Epithelial cell of proximal tubule (primary cell): ENCODE measurements at regions not wholly inside any gene's neighbourhood (a gene's known extent, or its start where the extent isn't known, plus 50 kb on each side); places are given as distances from the start of the nearest gene placed in this dataset.

Experiments used
- DNase-seq: peaks from one replicate; pipeline ENCODE4 v3.0.0-alpha.2; 2011; ENCODE audit warnings: low read depth
- H3K4me3 ChIP-seq: 2 replicates; pipeline ENCODE4 v1.5.1; 2011; ENCODE audit warnings: low read depth, mild to moderate bottlenecking, low read length
- TF ChIP-seq, protein P1 (sequence below): conservative IDR thresholded peaks from 2 replicates; pipeline ENCODE4 v1.5.1; 2012; ENCODE audit warnings: low read depth, mild to moderate bottlenecking, low read length

DNA sequence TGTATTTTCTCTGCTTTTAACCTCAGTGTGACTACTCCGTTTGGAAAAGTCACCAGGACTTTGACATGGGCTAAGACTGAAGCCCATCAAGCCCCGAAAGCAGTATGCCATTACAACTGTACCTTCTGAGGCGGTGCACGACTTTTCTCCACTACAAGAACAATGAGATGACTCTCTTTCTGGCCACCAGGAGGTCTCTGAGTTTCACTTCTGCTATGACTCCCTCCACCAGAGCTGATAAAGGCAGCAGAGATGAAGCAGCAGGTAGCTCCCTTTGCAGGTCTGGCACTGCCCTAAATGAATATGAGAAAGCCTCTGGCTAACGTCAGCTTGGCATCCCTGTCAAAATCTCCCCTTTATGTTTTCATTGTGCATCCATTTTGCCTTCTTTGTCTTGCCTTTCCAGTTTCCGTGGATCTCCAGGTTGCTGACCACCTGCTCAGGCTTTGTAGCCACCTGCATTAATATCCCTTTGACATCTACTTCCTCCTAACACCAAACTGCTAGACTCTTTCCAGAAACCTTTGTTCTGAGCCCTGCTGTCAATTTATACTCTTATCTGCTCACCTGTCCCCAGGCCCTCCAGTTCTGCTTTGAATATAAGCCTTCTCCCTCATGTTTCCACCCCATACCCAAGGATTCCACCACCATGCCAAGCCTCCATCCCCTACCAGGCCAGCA, 221.7 kb downstream of the ZNF608 start:
- no peak for DNase-seq
- H3K4me3 ChIP-seq = no peak overlapping the region
- TF ChIP-seq, protein P1, sequence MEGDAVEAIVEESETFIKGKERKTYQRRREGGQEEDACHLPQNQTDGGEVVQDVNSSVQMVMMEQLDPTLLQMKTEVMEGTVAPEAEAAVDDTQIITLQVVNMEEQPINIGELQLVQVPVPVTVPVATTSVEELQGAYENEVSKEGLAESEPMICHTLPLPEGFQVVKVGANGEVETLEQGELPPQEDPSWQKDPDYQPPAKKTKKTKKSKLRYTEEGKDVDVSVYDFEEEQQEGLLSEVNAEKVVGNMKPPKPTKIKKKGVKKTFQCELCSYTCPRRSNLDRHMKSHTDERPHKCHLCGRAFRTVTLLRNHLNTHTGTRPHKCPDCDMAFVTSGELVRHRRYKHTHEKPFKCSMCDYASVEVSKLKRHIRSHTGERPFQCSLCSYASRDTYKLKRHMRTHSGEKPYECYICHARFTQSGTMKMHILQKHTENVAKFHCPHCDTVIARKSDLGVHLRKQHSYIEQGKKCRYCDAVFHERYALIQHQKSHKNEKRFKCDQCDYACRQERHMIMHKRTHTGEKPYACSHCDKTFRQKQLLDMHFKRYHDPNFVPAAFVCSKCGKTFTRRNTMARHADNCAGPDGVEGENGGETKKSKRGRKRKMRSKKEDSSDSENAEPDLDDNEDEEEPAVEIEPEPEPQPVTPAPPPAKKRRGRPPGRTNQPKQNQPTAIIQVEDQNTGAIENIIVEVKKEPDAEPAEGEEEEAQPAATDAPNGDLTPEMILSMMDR = peak; percentile 9

DNA sequence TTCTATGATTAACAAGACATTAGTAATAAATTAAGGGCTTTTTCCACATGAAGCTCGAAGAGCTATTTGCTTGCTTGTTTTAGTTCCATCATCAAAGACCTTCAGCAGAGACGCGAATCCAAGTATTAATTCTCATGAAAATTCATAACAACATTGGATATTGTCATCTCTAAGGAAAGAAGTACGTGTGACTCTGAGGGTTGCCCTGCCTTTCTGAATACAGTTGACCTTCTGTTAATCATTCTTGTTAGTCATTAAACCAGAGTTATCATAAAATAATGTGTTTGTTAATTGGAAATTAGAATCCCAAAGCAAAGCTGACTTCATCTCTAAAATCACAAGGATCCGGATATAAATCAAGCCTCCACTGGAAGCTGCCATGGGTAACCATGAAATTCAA, 222.5 kb downstream of the ZNF608 start:
- no peak for DNase-seq
- TF ChIP-seq, protein P1 = no peak
- no peak overlapping the region for H3K4me3 ChIP-seq

GRCh38 chr5:124522992-124523391, 223.4 kb downstream of the ZNF608 start:
- TF ChIP-seq, protein P1 = no peak
- DNase-seq = no peak

DNA sequence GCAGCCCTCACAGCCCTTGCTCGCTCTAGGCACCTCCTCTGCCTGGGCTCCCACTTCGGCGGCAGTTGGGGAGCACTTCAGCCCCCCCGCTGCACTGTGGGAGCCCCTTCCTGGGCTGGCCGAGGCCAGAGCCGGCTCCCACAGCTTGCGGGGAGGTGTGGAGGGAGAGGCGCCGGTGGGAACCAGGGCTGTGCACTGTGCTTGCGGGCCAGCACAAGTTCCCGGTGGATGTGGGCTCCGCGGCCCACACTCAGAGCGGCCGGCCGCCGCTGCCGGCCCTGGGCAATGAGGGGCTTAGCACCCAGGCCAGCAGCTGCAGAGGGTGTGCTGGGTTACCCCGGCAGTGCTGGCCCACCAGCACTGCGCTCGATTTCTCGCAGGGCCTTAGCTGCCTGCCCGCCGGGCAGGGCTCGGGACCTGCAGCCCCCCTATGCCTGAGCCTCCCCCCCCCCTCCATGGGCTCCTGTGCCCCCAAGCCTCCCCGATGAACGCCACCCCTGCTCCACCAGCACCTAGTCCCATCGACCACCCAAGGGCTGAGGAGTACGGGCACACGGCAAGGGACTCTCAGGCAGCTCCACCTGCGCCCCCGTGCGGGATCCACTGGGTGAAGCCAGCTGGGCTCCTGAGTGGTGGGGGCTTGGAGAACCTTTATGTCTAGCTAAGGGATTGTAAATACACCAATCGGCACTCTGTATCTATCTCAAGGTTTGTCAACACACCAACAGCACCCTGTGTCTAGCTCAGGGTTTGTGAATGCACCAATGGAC, 224.8 kb downstream of the ZNF608 start:
- TF ChIP-seq, protein P1 = no peak
- no peak for DNase-seq
- H3K4me3 ChIP-seq = no peak overlapping the region

More at GRCh38 chr5:124522992-124523391, 223.4 kb downstream of the ZNF608 start:
- no peak overlapping the region for H3K4me3 ChIP-seq

DNA sequence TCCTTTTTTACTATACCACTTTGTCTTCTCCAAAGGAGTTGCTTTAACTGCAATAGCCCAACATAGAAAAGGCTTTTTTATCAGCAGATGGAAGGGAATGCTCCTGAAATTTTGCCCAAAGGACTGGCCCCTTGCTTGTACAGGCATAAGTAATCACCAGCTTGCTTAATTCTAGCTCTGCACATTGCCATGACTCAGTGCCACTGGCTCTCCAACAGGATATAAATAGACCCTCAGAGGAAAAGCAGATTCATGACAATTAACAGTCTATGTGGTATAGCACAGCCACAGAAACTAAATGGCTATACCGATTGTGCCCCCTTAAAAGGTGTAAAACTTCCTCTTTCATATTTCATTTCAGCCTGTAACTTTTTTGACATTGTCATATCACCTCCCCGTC, 227.0 kb downstream of the ZNF608 start:
- no peak overlapping the region for H3K4me3 ChIP-seq
- peak; percentile 32 for DNase-seq
- TF ChIP-seq, protein P1 = no peak

DNA sequence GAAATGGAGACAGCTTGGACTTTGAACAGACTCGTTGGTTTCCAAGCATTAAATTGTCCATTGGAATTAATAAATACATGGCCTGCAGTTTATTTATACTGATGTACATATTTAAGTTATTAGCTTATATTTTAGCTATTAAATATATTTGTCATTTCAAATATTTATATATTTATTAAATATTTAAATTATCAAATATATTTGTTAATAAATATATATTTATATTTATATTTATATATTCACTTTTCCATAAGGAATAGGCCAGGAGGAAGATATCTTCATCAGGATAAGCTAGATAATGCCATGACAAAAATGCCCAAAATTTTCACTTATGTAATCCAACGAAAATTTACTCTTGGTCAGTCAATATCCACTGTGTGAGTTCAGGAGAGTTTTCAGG, 229.9 kb downstream of the ZNF608 start:
- DNase-seq = no peak
- TF ChIP-seq, protein P1 = no peak
- H3K4me3 ChIP-seq = no peak overlapping the region
